GM19468 (cell line): ENCODE measurements at regions not wholly inside any gene's neighbourhood (a gene's known extent, or its start where the extent isn't known, plus 50 kb on each side); places are given as distances from the start of the nearest gene placed in this dataset.
"Not testable (repeated sequence)": the region's sequence is repeated elsewhere in the genome, so short reads cannot be mapped to it uniquely, and the experiment has no call there.

Experiments used
- ATAC-seq: cut with Tn5 transposase; IDR thresholded peaks from one replicate; pipeline ENCODE4 v1.9.1; 2021; ENCODE audit warnings: mild to moderate bottlenecking, moderate library complexity, moderate number of reproducible peaks; ENCODE audit not compliant: unreplicated experiment; ENCODE audit errors: extremely low read depth

DNA sequence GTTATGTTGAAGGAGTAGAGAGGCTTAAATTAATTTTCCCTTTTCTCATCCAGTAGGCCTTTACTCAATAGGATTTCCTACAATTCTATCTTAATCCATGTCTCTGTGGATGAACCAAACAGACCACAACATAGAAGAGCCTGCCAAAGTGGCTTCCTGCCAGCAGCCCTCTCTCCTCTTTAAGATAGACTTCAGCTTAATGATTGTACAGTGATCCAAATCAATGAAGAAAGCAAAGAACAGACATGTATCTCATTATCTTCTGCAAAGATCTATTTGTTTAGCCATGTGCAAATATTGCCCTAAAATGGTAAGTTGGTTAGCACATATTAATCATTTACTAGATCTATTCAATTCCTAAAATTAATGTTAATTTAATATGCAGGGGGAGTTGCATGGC lies 979.6 kb downstream of the LTN1 start:
- not testable (repeated sequence) for ATAC-seq

DNA sequence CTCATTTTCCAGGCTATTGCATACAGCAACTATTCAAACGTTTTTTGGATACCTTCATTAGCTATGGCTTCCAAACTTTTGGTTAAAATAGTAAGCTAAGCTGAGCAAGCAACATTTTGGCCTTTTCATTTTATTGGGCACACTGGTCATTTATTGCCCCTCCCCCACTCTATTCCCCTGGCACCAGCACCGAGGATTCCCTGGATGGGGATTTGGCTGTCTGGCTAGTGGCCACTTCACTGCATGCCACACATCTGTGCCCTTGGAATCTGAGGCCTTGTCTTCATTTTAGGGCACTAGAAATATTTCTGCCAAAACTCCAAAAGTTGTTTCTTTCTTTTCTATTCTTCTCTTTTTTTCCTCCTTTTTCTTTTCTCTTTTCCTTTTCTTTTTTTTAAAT lies 980.7 kb downstream of the LTN1 start:
- not testable (repeated sequence) for ATAC-seq

DNA sequence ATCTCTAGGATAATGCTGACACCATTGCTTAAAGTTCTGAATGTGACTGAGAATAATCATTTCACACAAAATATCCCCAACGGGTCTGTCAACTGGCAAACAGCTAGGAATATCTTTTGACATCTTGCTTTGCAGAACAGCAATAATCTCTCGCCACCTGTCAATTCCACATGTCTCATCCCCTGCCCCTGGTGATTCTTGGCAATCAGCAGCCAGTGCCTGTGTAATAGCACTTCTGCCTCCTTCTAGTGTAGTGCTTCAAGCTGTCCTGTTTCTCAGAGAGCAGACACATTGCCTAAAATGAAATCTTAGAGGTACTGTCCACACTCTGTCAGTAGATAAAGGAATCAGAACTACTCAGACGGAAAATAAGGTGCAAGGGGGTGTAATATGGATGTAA lies 984.4 kb downstream of the LTN1 start:
- ATAC-seq, result not testable (repeated sequence)

GRCh38 chr21:28003627-28004026 lies 989.0 kb downstream of the LTN1 start:
- not testable (repeated sequence) for ATAC-seq

GRCh38 chr21:27996906-27997305 lies 995.8 kb downstream of the LTN1 start:
- ATAC-seq, result not testable (repeated sequence)

DNA sequence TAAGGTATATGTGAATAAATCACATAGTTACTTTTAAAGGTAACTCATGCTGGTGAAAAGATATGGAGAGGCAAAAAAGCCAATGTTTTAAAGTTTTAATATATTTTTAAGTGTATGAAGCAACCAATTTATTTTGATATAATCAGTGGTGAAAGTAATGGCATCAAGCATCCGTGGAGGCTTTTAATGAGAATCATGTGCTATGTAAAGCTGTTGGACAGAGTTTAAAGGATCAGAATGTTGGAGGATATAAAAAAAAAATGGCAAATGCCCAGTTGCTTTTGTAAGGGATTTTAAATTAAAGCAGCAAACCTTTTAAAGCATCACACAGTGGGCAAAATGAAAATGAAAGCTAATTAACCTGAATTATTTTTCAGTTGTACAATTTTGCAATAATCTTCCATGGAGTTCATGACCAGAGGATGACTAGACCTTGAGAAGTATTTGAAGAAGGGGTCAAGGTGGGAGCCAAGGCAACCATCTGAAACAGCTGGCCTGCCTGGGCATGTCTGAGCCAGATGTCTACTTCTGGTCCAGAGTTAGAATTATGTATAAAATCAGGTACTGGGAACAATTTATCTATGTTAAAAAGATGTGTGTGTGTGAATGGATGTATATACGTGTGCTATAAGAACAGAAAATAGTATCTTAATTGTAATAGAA lies 1007.9 kb downstream of the LTN1 start:
- ATAC-seq, result not testable (repeated sequence)

- ATAC-seq, result not testable (repeated sequence)
Measured at GRCh38 chr21:27979446-27979845, 1012.6 kb upstream of the ADAMTS5 start.

DNA sequence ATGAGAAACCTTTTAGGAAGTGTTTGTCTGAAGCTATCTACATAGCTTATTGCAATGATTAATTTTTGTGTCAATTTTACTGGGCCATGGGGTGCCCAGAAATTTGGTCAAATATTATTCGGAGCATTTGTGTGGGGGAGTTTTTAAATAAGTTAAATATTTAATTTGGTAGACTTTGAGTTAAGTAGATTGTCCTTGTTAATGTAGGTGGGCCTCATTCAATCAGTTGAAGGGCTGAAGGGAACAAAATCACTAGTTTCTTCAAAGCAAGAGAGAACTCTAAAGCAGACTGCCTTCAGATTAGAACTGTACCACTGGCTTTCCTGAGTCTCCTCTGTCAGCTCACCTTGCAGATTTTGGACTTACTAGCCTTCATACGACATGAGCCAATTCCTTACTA lies 1008.6 kb upstream of the ADAMTS5 start:
- no peak for ATAC-seq

- not testable (repeated sequence) for ATAC-seq
Measured at GRCh38 chr21:27974152-27974551, 1007.3 kb upstream of the ADAMTS5 start.

DNA sequence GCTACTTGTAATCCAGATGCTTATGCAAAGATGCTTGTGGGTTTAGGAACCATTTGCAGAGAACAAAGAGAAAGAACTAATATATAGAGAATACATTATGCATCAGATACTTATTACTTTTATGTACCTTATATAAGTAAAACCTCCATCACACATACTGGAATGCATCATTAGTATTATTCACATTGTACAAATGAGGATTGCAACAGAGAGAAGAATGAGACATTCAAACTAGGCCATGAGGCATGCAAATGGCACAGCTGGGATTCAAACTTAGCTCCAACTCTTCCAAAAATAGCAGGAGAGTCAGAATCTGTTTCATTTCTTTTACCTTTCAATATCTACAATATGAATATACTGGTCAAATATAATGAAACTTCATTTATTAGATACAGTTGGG lies 1001.4 kb upstream of the ADAMTS5 start:
- ATAC-seq, result not testable (repeated sequence)

- ATAC-seq, result no peak
Measured at GRCh38 chr21:27954543-27955165, 987.8 kb upstream of the ADAMTS5 start.

GRCh38 chr21:27953340-27954045 lies 986.6 kb upstream of the ADAMTS5 start:
- ATAC-seq, result no peak

DNA sequence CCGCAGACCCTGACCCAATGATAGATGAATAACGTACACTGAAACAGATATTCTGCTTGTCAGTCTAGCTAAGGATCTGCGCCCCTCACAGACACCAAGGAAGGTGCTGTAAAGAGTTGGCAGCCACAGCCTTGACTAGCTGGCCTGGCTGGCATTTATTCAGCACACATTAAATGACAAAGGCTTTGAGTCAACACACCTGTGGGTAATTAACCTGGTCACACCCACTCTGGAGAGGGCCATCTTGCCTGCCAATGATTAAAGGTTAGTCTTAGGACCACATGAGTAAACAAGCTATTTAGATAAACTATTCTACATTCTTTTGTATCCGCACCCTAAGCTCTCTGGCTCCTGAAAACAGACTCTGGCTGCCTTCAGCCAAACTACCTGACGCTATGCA lies 982.2 kb upstream of the ADAMTS5 start:
- ATAC-seq, result not testable (repeated sequence)

GRCh38 chr21:27930108-27930767 lies 963.4 kb upstream of the ADAMTS5 start:
- not testable (repeated sequence) for ATAC-seq

DNA sequence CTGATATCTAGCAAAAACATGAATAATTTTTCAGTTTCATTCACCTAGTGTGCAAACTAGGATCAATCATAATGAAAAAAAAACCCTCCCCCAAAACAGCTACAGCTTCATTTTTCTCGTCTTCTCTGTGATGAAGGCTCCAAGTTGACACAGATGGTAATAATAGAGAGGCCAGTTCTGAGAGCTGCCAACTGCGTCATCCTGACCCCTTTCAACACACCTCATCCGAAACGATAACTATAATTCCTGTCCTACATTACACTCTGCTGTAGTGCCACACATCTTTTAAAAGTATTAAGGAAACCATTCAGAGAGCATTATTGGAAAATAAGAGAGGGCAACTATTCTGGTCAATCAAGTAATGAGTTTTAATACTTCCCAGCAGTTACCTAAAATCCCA lies 962.3 kb upstream of the ADAMTS5 start:
- not testable (repeated sequence) for ATAC-seq

DNA sequence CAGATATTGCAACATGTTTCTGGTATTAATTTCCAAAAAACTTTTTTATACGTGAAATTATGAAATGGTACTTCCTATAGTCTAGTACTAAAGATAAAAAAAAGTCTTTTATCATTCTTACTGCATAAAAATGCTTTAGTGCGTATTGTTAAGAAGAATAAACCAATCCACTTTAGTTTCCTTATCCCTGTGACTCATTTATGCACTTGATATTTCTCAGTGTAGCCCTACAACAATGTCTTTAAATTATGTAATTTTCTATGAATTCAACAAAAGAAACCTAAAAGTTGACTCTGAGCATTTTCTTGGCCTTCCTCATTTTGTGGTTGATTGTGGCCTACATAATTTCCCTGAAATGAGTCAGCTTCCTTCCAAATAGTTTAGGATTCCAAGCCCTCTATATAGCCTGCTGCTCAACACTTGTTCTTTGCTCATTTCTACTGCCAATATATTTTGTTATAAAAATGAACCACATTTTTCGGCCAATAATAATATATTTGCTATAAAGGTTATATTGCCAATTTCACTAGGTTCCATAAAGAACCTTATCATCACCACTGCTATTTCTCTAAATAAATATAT lies 961.7 kb upstream of the ADAMTS5 start:
- ATAC-seq, result not testable (repeated sequence)

DNA sequence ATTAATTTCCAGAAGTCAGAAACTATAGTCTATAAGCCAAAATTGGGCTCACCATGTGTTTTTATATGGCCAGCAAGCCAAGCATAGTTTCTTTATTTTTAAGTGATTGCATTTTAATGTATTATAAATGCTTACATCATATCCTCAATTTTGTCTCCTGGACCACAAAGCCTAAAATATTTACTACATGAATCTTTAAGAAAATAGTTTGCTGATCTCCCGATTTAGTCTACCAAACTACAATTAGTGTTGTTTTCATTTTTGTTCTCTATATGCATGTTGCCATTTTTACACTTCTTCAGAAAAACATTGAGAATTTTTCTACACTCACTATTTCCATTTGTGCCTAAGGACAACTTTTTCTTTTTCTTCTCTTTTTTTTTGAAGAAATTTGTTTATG lies 954.5 kb upstream of the ADAMTS5 start:
- not testable (repeated sequence) for ATAC-seq

GRCh38 chr21:27917966-27918365 lies 951.1 kb upstream of the ADAMTS5 start:
- ATAC-seq, result not testable (repeated sequence)

GRCh38 chr21:27916326-27916725 lies 949.4 kb upstream of the ADAMTS5 start:
- not testable (repeated sequence) for ATAC-seq

DNA sequence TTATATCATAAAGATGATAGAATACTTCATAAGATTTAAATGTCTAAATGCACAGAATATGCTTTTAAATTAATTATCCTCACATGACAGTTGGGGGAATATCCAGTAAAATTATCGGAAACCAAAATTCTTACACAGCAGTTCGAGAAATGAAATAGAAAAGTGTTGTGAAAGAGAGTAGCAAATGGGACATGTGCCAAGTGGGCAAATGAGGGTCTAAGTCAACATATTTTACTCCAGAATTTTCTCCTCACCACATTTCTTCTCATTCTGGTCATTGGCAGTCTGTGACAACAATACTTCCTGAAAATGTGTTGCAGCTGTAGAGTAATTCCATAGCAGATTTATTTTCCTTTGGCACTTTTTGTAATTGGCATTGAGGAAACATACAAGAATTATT lies 945.2 kb upstream of the ADAMTS5 start:
- ATAC-seq, result not testable (repeated sequence)
